ENCODE measurements at regions not wholly inside any gene's neighbourhood (a gene's known extent, or its start where the extent isn't known, plus 50 kb on each side); places are given as distances from the start of the nearest gene placed in this dataset.
"Not testable (repeated sequence)": the region's sequence is repeated elsewhere in the genome, so short reads cannot be mapped to it uniquely, and the experiment has no call there.

GRCh38 chr11:22479971-22480720 is 142.0 kb downstream of the SLC17A6 start:
- no peak for DNase-seq

GRCh38 chr11:22479208-22479607 is 141.0 kb downstream of the SLC17A6 start:
- no peak for DNase-seq

DNA sequence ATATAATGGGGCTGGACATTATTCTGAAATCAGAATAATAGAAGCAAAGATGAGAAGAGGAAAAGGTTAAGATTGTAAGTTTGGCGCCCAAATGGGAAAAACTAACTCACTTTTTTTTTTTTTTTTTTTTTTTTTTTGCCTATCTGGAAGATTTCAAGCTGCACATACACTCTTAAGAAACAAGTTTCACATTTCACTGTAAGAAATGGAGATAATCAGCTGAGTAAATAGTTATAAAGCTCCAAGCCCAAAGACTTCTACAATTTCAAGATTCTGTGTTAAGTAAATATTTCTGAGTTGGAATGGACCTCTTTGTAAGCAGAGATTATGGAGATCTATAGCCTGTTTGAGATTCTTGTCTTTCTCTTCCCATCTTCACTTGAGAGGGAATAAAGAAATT is 140.0 kb downstream of the SLC17A6 start:
- no peak for DNase-seq

GRCh38 chr11:22477312-22477711 is 139.1 kb downstream of the SLC17A6 start:
- no peak for DNase-seq

DNA sequence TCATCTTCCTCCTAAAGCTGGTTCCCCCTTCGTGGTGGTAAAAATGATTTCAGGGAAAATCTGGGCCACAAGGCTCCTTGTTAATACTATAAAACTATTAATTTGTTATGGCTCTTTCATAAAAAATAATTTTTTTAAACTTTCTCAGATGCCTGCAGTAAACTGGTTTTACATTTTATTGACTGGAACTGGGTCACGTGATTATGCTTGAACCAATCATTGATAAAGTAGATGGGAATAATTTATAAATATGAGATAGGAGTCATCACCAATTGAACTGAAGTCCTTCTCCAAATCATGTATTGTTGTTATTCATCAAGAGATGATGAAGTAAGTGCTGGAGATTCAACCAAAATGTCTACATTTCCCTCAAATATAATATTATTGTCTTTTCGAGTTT is 138.4 kb downstream of the SLC17A6 start:
- no peak for DNase-seq

DNA sequence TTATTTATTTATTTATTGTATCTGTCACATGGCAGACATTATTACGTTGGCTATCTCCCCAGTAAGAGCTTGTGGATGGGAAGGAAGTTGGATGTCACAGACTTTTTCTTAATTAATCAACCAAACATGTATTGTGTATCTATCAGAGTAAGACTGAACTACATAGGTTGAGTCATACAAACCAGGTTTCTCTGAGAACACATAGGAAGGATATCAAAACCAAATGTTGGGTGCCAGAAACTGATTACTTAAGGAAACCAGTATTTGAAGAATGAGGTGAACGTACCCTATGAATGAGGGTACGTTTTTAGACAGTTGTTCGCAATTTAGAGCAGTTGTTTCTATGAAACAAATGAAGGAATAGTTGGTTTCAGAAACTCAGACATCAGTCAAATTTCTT is 136.4 kb downstream of the SLC17A6 start:
- no peak for DNase-seq

DNA sequence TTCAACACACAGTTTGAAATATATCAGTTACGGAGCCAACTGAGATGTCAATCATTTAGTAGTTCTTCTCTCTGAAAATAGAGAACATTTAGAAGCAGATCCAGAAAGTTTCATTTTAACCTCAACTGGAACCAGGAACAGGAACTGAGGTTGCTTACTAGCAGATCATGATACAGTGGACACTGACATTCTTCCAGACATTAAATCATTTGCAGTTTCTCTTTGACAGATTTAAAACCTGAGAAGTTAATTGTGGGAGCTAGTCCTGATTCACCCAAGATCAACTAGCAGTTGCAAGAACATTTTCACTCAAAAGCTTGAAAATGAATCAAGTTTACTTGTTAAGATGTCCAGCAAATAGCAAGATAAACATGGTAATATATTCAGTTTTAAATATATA is 135.4 kb downstream of the SLC17A6 start:
- DNase-seq = no peak

DNA sequence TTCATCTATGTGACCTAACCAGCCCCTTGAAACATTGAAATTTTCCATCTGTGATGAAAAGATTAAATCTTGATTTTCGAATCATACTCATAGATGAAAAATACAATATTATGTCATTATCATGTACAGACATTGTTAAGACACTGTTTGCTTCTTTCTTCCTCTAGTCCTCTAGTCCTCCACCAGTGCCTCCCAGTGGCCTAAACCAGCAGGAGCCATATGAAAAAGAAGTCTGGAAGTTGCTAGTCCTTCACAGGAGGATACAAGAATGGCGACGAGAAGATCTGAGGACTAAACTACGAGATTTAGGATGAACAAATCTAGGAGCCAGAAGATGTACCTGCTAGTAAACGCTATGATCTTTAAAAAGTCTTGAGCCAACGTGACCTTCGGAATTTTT is 134.1 kb downstream of the SLC17A6 start:
- peak; percentile 0 for DNase-seq

DNA sequence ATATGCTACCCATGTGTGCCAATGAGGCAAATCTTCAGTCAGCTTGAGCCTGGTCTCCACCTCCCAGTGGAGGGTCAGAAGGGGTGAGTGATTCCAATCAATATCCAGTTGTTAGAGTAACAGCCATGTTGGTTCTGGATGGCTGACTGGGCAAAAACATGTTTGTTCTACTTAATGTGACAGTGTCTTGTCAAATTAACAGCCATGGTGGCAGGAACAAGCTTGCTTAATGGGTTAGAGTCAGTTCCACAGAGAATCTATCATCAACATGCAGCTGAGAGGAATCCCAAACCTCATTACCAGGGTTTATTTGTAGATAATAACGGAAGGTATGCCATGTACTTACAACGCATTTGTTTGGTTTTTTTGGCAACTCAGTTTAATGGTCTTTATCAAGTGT is 133.2 kb downstream of the SLC17A6 start:
- DNase-seq = no peak

GRCh38 chr11:22467741-22468140 is 129.6 kb downstream of the SLC17A6 start:
- no peak for DNase-seq

GRCh38 chr11:22467248-22467647 is 129.1 kb downstream of the SLC17A6 start:
- no peak for DNase-seq

GRCh38 chr11:22466809-22467208 is 128.6 kb downstream of the SLC17A6 start:
- no peak for DNase-seq

DNA sequence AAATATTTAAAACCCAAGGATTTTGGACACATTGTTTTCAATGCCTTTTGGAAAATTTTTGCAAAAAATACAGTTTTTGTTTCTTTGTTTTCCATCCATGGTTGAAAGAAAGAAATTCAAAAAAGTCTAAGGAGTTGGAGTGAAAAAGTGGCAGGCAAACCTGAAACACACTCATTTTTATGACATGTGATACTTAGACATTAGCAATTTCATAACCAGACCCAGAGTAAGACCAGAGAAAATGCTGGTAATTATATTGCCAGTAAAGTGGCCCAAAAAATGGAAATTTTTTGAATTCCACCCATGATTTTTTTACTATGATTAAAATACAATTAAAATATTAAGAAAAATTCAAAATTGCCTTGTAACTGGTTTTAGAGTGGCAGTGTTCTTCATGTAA is 128.2 kb downstream of the SLC17A6 start:
- DNase-seq = no peak

GRCh38 chr11:22465620-22466019 is 127.4 kb downstream of the SLC17A6 start:
- no peak for DNase-seq

- DNase-seq = no peak
Observed at GRCh38 chr11:22461626-22462025, 123.4 kb downstream of the SLC17A6 start.

DNA sequence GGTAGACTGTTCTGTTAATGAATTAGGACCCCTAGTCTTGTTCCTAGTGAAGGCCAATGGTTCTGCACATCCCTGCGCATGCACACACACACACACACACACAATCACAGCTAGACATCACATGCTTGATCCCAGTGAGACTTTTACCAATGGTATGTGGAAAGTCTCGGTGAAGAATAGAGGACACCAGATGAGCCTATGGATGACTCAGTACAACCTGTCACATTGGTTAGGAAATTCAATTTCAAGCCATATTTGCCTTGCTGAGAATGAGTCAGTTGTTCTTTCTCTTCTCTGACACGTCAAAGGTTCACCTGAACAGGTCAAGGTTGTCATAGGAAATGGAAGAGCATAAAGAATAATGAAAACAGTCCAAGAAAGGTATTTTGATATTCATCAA is 122.0 kb downstream of the SLC17A6 start:
- no peak for DNase-seq

DNA sequence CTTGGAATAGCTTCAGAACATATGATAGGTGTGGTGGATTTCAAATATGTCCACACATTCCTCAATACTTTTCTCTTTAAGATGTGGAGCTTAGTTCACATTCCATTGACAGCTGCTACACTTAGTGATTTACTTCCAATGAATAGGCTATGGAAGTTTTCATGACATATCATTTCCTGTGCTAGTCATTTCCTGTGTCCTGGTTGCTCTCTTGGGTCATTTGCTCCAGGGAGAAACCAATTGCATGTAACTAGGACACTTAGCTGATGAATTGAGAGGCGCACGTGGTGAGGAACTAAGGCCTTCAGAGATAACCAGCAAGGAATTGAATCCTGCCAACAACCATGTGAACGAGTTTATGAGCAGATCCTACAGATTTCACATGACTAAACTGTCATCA is 120.9 kb downstream of the SLC17A6 start:
- no peak for DNase-seq

GRCh38 chr11:22458161-22458560 is 120.0 kb downstream of the SLC17A6 start:
- peak; percentile 6 for DNase-seq

- no peak for DNase-seq
Observed at GRCh38 chr11:22456993-22457762, 119.0 kb downstream of the SLC17A6 start.

DNA sequence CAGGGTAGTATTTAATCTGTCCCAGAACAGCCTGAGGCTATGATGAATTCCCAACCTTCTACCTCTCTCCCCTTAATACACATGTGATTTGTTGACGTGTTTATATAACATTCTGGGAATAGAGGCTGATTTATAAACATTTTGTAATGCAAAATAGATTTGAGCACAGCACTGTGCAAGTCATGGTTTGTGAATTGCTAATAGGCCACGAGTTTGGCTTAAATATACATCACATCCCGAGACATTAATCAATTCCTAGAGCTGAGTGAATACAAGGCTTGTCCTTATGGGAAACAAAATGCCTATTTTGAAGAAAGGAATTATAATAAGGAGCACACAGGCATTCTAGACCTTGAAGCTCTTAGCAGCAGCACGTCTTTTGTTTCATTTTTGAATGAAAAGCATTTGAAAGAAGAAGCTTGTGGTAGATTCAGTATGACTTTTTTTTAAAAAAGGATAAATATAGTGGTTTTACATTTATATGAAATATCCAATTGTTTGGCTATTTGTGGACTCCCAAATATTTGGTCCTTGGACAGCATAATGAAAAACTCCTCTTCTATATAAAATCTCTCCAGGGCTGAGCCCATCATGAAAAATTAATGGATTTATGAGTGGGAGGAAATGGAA is 116.4 kb downstream of the SLC17A6 start:
- DNase-seq = no peak

DNA sequence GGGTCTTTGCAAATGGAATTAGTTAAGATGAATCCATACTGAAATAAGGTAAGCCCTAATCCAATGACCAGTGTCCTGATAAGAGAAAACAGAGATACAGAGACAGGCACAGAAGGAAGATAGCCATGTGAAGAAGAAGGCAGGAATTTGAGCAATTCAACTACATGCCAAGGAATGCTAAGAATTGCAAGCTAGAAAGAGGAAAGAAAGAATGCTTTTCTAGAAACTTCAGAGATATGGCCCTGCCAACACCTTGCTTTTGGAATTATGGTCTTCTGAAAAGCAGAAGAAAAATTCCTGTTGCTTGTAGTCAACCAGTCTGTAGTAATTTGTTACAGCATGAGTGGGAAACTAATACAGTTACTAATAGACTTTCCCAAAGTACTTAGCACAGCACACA is 111.3 kb downstream of the SLC17A6 start:
- no peak for DNase-seq

DNA sequence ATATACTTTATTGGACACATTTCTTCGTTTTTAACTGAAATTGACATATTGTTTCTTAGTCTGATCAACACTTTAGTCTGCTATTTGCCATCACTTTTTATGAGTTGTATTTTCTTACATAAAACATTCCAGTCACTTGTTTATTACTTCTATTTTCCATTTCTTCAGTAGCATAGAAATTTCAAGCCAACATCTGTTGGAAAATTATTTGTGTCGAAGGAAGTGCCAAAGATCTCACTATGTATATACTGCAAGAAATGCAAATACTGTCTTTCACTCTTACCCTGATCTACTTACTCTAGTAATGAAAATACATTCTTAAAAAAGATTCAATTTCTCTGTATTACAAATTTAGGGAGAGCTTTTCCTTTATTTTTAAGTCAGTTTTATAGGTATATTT is 105.9 kb downstream of the SLC17A6 start:
- DNase-seq = no peak

DNA sequence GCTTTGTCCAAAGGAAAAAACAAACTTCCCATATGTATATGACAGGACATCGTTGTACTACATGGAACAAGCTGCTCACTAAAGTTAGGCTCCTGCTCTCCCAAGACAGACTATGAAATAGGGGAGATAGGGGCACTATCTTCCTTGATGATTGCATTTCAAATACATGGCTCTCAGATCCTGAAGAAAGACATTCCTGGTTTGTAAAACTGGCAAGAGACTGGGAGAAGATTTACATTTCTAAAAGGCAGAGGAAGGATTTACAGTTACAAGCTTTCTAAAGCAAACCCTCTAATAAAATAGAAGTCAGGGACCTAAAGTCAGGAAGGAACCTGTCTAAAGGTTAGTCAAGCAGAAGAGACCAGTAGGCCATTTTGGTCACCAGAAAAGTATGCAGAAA is 103.7 kb downstream of the SLC17A6 start:
- DNase-seq = no peak

- DNase-seq = not testable (repeated sequence)
Observed at GRCh38 chr11:22435582-22435981, 97.4 kb downstream of the SLC17A6 start.
